GM19240 (cell line): ENCODE measurements at regions not wholly inside any gene's neighbourhood (a gene's known extent, or its start where the extent isn't known, plus 50 kb on each side); places are given as distances from the start of the nearest gene placed in this dataset.

Experiments used
- DNase-seq: peaks from one replicate; pipeline ENCODE4 v3.0.0; 2011; ENCODE audit warnings: low spot score; ENCODE audit not compliant: insufficient read length

DNA sequence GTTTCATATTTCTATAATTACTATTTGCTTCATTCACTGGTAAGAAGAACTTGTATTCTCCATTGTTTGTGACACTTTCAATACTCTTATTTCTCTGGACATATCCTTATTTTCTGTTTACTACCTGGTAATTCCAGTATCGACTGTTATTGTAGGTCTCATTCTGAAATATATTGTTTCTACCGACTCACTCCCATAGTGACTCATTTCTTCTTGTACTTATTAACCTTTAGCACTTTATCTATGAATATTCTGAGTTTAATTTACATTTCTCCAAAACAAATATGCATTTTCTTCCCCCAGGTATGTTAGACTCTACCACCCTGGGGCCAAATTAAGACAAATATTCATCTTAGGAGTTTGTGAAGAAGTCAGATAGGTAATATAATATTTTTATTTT, 164.5 kb upstream of the BTBD3 start:
- DNase-seq = no peak

- DNase-seq = no peak
Observed at GRCh38 chr20:11754451-11754850, 163.2 kb upstream of the BTBD3 start.

- DNase-seq = no peak
Observed at GRCh38 chr20:11755071-11755841, 162.4 kb upstream of the BTBD3 start.

DNA sequence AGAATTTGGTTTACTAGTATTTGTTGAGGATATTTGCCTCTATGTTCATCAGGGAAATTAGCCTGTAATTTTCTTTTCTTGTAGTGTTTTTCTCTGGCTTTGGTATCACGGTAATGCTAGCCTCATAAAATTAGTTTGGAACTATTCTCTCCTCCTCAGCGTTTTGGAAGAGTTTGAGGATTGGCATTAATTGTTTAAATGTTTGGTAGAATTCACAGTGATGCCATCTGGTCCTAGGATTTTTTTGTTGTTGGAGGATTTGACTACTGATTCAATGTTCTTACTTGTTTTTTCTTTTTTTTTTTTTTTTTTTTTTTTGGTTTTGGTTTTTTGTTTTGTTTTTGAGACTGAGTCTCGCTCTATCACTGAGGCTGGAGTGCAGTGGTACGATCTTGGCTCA, 156.2 kb upstream of the BTBD3 start:
- no peak for DNase-seq

GRCh38 chr20:11766961-11767360, 150.7 kb upstream of the BTBD3 start:
- DNase-seq = no peak

DNA sequence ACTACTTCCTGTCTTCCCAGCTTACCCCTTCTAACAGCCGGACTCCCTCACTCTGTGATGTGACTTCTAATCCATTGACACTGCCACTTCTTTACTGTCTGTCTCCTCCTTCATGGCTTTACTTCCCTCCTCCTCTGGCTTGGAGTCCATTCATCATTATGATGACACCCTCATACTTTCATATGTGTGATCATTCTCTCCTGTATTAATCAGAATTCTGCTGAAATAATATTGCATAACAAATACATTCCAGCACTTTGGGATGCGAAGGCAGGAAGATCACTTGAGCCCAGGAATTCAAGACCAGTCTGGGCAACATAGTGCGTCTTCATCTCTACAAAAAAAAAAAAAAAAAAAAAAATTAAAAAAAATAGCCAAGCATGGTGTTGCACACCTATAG, 147.9 kb upstream of the BTBD3 start:
- no peak for DNase-seq

GRCh38 chr20:11772226-11772730, 145.4 kb upstream of the BTBD3 start:
- no peak for DNase-seq

DNA sequence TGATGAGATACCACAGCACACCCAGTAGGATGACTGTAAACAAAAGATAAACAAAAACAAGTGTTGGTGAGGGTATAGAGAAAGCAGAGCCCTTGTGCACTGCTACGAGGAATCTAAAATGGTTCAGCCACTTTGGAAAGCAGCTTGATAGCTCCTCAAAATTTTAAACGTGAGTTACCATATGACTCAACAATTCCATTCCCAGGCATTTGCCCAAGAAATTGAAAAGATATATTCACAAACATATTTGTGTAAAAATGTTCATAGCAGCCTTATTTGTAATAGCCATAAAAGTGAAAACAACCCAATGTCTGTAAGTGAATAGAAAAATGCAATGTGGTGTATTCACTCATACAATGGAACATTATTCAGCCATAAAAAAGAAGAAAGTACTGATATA, 141.0 kb upstream of the BTBD3 start:
- no peak for DNase-seq

DNA sequence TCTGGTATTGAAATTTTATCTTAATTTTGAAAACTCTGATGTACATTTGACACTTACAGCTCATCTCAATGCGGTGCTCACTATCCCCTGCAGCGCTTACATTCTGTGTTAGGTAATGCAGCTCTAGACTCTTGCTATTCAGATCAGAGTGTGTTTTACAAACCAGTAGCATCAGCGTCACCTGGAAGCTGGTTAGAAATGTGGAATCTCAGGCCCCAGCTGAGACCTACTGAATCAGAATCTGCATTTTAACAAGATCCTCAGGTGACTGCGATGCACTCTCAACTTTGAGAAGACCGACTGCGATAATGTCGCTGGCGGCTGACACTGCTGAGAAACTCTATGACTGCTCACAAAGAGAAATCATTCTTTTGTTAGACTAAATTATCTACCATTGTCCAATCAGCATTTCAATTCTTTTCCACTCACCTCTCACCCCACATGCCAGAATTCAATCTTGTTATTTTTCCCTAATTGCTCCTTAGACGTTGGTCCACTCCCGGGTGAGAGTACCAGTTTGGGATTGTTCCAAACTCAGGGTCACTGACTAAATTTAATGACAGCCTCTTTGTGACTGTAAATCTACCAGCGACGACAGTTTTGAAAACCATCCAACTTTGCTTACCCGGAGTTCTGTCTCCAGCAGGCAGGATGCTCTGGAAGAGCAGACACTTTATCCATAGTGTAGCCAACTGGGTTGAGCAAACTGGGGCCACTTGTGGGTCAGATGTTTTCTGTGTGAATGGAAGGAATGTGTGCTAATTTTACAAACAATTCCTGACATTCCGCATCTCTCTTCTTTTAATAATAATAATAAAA, 140.1 kb upstream of the BTBD3 start:
- DNase-seq = no peak

DNA sequence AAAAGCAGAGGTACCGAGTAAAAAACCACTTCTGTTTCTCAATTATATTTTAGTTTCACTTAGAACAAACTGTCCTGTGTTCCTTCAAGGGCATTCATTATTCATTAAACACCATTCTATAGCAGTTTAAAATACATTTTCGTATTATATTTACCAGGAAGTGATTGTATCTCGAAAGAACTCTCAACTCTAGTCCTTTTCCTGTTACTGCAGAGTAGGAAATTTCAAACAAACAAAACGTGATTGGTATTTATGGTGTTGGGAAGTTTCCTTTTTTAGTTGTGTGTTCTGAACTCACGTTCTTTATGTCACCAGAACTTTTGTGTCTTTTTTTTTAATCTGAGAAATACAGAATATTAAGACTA, 139.5 kb upstream of the BTBD3 start:
- DNase-seq = no peak

GRCh38 chr20:11780765-11781369, 136.8 kb upstream of the BTBD3 start:
- no peak for DNase-seq

DNA sequence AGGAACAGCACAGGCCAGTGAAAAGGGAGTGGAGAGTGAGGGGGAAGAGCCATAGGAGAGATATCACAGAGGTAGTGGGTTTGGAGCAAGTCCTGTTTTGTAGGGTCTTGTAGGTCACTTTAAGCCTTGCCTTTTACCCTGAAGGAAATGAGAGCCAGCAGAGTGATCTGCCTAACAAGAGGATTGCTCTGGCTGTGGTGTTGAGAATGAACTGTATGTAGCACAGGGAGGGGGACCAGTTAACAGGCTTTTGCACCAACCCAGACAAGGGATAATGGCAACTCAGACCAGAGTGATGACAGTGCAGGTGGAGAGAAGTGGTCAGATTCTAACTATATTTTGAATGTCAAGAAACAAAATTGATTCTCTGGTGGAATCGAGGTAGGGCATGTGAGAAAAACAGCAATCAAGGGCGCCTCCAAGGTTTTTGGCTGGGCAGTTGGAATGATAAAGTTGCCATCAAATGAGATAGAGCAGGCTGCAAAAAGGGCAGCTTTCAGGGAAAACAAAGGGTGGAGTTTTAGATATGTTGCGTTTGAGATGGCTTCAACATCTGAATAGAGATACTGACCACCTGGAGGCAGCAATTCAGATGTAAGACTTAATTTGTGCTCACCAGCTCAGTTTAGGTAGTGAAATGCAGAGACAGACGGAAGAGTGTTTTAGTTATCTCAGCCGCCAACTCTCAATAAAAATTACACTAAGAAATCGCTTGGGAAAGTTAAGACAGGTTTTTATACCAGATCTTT, 134.4 kb upstream of the BTBD3 start:
- DNase-seq = no peak

GRCh38 chr20:11785885-11786507, 131.7 kb upstream of the BTBD3 start:
- DNase-seq = no peak

GRCh38 chr20:11790046-11790445, 127.6 kb upstream of the BTBD3 start:
- no peak for DNase-seq

DNA sequence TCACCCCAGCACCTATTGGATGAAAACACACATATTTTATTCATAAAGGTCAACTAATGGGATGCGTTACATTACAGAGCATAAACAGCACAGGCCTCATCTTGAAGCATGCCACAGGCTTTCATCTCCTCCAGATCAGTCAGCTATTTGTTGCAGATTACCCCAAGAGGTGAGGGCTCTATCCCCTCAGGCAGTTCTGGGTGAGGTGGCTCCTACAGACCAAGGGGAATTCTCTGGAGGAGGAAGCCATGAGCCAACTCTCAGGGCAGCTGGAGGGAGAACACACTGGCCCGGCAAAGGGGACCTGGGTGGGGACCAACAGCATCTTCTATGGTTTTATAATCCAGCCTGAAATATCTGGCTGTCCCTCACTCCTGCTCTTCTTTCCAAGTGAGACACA, 126.4 kb upstream of the BTBD3 start:
- no peak for DNase-seq

DNA sequence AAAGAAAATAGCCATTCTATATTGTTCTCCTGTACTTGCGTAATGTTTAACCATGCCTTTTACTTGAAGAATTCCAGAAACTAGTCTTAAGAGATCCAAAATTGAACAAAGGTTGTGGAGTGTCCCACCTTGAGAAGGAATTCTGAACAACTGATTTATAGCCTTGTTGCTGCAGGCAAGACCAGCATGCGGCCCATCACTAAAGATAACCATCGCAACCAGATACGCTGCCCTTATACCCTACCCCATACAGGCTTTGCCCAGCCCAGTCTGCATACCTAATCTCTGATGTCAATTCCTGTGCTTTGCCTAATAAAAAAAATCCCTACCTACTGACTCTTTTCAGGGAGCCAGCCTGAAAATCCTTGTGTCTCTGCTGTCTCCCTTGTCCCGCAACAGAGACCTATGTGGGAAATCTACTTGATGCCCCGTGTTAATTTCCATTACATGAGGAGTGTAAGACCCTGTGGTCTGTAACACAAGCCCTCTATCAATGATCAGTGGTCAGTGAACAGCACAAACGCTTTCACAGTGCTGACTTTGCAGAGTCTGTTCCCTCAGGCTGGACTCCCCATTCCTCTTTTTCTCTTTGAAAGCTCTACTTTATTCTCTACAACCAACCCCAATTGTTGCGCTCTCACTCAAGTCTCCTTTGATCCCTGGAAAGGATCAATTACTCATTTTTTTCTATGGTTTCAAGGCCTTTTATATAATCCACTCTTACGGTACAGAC, 125.7 kb upstream of the BTBD3 start:
- no peak for DNase-seq

DNA sequence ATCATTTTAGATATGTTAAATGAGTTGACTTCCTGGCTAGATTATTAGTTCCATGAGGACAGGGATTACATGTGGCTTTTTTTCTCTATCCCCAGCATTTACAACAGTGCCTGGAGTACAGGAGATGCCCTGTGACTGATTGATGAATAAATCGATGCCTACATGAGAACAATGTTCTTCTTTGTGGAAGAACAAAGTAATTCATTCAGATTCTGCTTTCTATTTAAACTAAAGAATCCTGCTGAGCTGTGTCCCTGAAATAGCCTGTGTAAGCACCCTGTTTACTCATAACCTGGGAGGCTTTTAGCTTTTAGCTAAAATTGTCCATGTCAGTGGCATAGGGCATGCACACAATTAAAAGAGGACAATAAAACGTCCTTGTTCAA, 125.1 kb upstream of the BTBD3 start:
- DNase-seq = no peak

DNA sequence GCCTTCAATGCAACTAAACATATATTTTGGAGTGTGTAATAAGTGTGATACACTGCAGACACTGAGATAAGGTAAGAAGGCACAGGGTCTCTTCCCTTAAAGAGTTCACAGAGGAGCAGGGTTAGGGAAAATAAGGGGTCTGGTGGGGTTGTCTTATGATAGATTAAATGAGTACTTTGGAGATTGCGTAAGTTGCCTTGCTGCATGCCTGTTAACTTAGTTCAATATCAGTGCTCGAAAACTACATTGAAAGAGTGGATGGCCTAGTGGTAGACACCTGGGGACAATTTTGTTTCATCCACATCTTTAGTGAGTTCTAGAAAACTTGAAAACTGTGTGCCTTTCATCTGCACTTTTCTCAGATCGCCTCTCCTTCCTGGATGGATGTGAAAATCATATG, 123.2 kb upstream of the BTBD3 start:
- no peak for DNase-seq

DNA sequence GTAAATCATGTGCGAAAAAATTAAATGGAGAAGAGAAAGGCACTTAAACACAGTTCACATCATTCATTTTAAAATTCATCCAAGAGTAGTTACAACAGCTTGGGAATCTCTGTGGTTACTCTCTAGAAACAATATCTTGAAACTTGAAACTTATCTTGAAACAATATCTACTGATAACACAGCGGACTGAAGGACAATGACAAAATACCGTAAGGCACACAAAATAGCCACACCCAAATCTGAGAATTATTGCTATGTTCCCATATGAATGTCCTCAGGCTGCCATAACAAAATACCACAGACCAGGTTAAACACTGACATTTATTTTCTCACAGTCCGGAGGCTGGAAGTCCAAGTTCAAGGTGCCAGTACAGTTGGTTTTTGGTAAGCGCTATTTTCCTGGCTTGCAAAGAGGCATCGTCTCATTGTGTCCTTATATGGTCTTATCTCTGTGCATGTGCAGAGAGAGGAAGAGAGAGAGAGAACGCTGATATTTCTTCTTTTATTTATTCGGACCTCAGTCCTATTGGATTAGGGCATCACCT, 122.5 kb upstream of the BTBD3 start:
- no peak for DNase-seq

- no peak for DNase-seq
Observed at GRCh38 chr20:11796026-11796425, 121.7 kb upstream of the BTBD3 start.
